Karpas-422 (cell line): ENCODE measurements at regions not wholly inside any gene's neighbourhood (a gene's known extent, or its start where the extent isn't known, plus 50 kb on each side); places are given as distances from the start of the nearest gene placed in this dataset.

ENCODE experiments used
- DNase-seq: peaks from one replicate; pipeline ENCODE4 v3.0.0-alpha.2; 2015
- H2AFZ ChIP-seq: fragments of 200-600 bp; sonication (generic); 2 replicates; pipeline ENCODE4 v1.6.1; 2014; ENCODE audit warnings: antibody characterized with exemption, low read length, mixed read lengths
- H3K27ac ChIP-seq: fragments of 200-600 bp; sonication (generic); 2 replicates; pipeline ENCODE4 v1.5.1; 2014; ENCODE audit warnings: mild to moderate bottlenecking, low read length, moderate library complexity
- H3K27me3 ChIP-seq: fragments of 200-600 bp; sonication (generic); 2 replicates; pipeline ENCODE4 v1.6.1; 2014; ENCODE audit warnings: low read length, mixed read lengths
- H3K36me3 ChIP-seq: fragments of 200-600 bp; sonication (generic); 2 replicates; pipeline ENCODE4 v1.6.1; 2014; ENCODE audit warnings: low read length, mixed read lengths; ENCODE audit not compliant: insufficient read depth
- H3K4me1 ChIP-seq: fragments of 200-600 bp; sonication (generic); 2 replicates; pipeline ENCODE4 v1.6.1; 2014; ENCODE audit warnings: mild to moderate bottlenecking, low read length, mixed read lengths
- H3K4me2 ChIP-seq: fragments of 200-600 bp; sonication (generic); 2 replicates; pipeline ENCODE4 v1.6.1; 2014; ENCODE audit warnings: low read length, low read depth, mild to moderate bottlenecking; ENCODE audit not compliant: poor library complexity, severe bottlenecking
- H3K4me3 ChIP-seq: fragments of 200-600 bp; sonication (generic); 2 replicates; pipeline ENCODE4 v1.5.1; 2014; ENCODE audit warnings: mild to moderate bottlenecking, antibody characterized with exemption, low read length, mixed read lengths
- H3K79me2 ChIP-seq: fragments of 200-600 bp; sonication (generic); 2 replicates; pipeline ENCODE4 v1.6.1; 2014; ENCODE audit warnings: mild to moderate bottlenecking, low read length, mixed read lengths
- H3K9ac ChIP-seq: fragments of 200-600 bp; sonication (generic); 2 replicates; pipeline ENCODE4 v1.6.0; 2014; ENCODE audit warnings: low read length
- H3K9me2 ChIP-seq: fragments of 200-600 bp; sonication (generic), shearing (Covaris generic); replicated peaks from 2 replicates; pipeline ENCODE4 v1.6.0; 2014; ENCODE audit warnings: mild to moderate bottlenecking, low read length, moderate library complexity; ENCODE audit not compliant: insufficient read depth
- H3K9me3 ChIP-seq: fragments of 300-700, 200-600 bp; sonication (generic); 2 replicates; pipeline ENCODE4 v1.6.1; 2014; ENCODE audit warnings: low read length, mixed read lengths
- H4K20me1 ChIP-seq: fragments of 200-600 bp; sonication (generic); 2 replicates; pipeline ENCODE4 v1.6.1; 2014; ENCODE audit warnings: mild to moderate bottlenecking, antibody characterized with exemption, low read length, low read depth; ENCODE audit not compliant: insufficient read depth

GRCh38 chr3:104711406-104711805, 655.3 kb upstream of the ALCAM start:
- Histone ChIP-seq H3K4me2 (no peak overlapping the region), H3K4me1 (no peaks in the 10 kb centered on the region), H3K27me3 (no peaks in the 10 kb centered on the region), H3K9ac (no peak overlapping the region), H4K20me1 (no peaks in the 10 kb centered on the region), H3K9me3 (no peaks in the 10 kb centered on the region), H3K27ac (no peak overlapping the region), H3K9me2 (no peaks in the 10 kb centered on the region), H3K79me2 (no peaks in the 10 kb centered on the region), H3K36me3 (no peaks in the 10 kb centered on the region), H2AFZ (no peak overlapping the region), H3K4me3 (no peak overlapping the region)
- DNase-seq = no peak

- Histone ChIP-seq H3K9me2 (no peaks in the 10 kb centered on the region), H2AFZ (no peak overlapping the region), H3K79me2 (no peaks in the 10 kb centered on the region), H3K9ac (no peak overlapping the region), H3K9me3 (no peaks in the 10 kb centered on the region), H4K20me1 (no peaks in the 10 kb centered on the region), H3K27ac (no peak overlapping the region), H3K36me3 (no peaks in the 10 kb centered on the region), H3K4me3 (no peak overlapping the region), H3K27me3 (no peaks in the 10 kb centered on the region), H3K4me2 (no peak overlapping the region), H3K4me1 (peaks cover 11% of the 10 kb centered on the region)
- no peak for DNase-seq
Observed at GRCh38 chr3:104715972-104716371, 650.7 kb upstream of the ALCAM start.

- Histone ChIP-seq H3K4me2 (peak overlapping the region; percentile 20), H3K27ac (no peak overlapping the region), H3K9me2 (no peaks in the 10 kb centered on the region), H3K27me3 (no peaks in the 10 kb centered on the region), H4K20me1 (no peaks in the 10 kb centered on the region), H3K36me3 (no peaks in the 10 kb centered on the region), H3K9me3 (no peaks in the 10 kb centered on the region), H3K4me3 (no peak overlapping the region), H3K79me2 (no peaks in the 10 kb centered on the region), H3K9ac (no peak overlapping the region), H3K4me1 (peaks cover 11% of the 10 kb centered on the region), H2AFZ (no peak overlapping the region)
- DNase-seq = no peak
Observed at GRCh38 chr3:104717828-104718196, 648.9 kb upstream of the ALCAM start.

- Histone ChIP-seq H3K27ac (no peak overlapping the region), H3K9me2 (no peaks in the 10 kb centered on the region), H3K4me3 (no peak overlapping the region), H2AFZ (no peak overlapping the region), H3K4me2 (no peak overlapping the region), H3K9me3 (no peaks in the 10 kb centered on the region), H3K9ac (no peak overlapping the region), H3K79me2 (no peaks in the 10 kb centered on the region), H3K27me3 (no peaks in the 10 kb centered on the region), H3K4me1 (no peaks in the 10 kb centered on the region), H3K36me3 (no peaks in the 10 kb centered on the region), H4K20me1 (no peaks in the 10 kb centered on the region)
- no peak for DNase-seq
Observed at GRCh38 chr3:104723000-104723399, 643.7 kb upstream of the ALCAM start.

- Histone ChIP-seq H3K4me1 (no peaks in the 10 kb centered on the region), H3K9me2 (no peaks in the 10 kb centered on the region), H3K27me3 (no peaks in the 10 kb centered on the region), H3K36me3 (no peaks in the 10 kb centered on the region), H4K20me1 (no peaks in the 10 kb centered on the region), H3K4me2 (no peak overlapping the region), H3K9me3 (no peaks in the 10 kb centered on the region), H3K79me2 (no peaks in the 10 kb centered on the region), H2AFZ (no peak overlapping the region), H3K4me3 (no peak overlapping the region), H3K27ac (no peak overlapping the region), H3K9ac (no peak overlapping the region)
- no peak for DNase-seq
Observed at GRCh38 chr3:104731074-104731473, 635.6 kb upstream of the ALCAM start.

GRCh38 chr3:104734627-104735026, 632.1 kb upstream of the ALCAM start:
- Histone ChIP-seq H3K4me3 (no peak overlapping the region), H3K4me1 (no peaks in the 10 kb centered on the region), H3K27me3 (no peaks in the 10 kb centered on the region), H3K9me2 (no peaks in the 10 kb centered on the region), H4K20me1 (no peaks in the 10 kb centered on the region), H3K4me2 (no peak overlapping the region), H3K9me3 (no peaks in the 10 kb centered on the region), H3K79me2 (no peaks in the 10 kb centered on the region), H3K27ac (no peak overlapping the region), H3K9ac (no peak overlapping the region), H3K36me3 (no peaks in the 10 kb centered on the region), H2AFZ (no peak overlapping the region)
- DNase-seq = no peak

- Histone ChIP-seq H3K9me2 (no peaks in the 10 kb centered on the region), H3K4me3 (no peak overlapping the region), H3K27ac (no peak overlapping the region), H2AFZ (no peak overlapping the region), H3K4me2 (no peak overlapping the region), H3K79me2 (no peaks in the 10 kb centered on the region), H3K4me1 (no peaks in the 10 kb centered on the region), H3K9me3 (no peaks in the 10 kb centered on the region), H4K20me1 (no peaks in the 10 kb centered on the region), H3K27me3 (no peaks in the 10 kb centered on the region), H3K36me3 (no peaks in the 10 kb centered on the region), H3K9ac (no peak overlapping the region)
- DNase-seq = no peak
Observed at GRCh38 chr3:104735691-104736090, 631.0 kb upstream of the ALCAM start.

GRCh38 chr3:104738271-104738670, 628.4 kb upstream of the ALCAM start:
- no peaks in the 10 kb centered on the region for H3K79me2 ChIP-seq

GRCh38 chr3:104740874-104741379, 625.8 kb upstream of the ALCAM start:
- H3K27me3 ChIP-seq = no peaks in the 10 kb centered on the region
- H3K9me2 ChIP-seq = no peaks in the 10 kb centered on the region
- H2AFZ ChIP-seq = no peak overlapping the region
- H3K9ac ChIP-seq = no peak overlapping the region
- no peaks in the 10 kb centered on the region for H3K79me2 ChIP-seq
- no peak for DNase-seq
- H3K4me1 ChIP-seq = no peaks in the 10 kb centered on the region
- H4K20me1 ChIP-seq = no peaks in the 10 kb centered on the region
- no peaks in the 10 kb centered on the region for H3K9me3 ChIP-seq
- H3K36me3 ChIP-seq = no peaks in the 10 kb centered on the region
- no peak overlapping the region for H3K4me3 ChIP-seq
- no peak overlapping the region for H3K27ac ChIP-seq
- no peak overlapping the region for H3K4me2 ChIP-seq

More at GRCh38 chr3:104738271-104738670, 628.4 kb upstream of the ALCAM start:
- Histone ChIP-seq H3K27me3 (no peaks in the 10 kb centered on the region), H3K4me1 (no peaks in the 10 kb centered on the region), H3K27ac (no peak overlapping the region), H4K20me1 (no peaks in the 10 kb centered on the region), H3K9me3 (no peaks in the 10 kb centered on the region), H3K4me3 (no peak overlapping the region), H3K36me3 (no peaks in the 10 kb centered on the region), H2AFZ (no peak overlapping the region), H3K9ac (no peak overlapping the region), H3K9me2 (no peaks in the 10 kb centered on the region), H3K4me2 (no peak overlapping the region)
- DNase-seq = no peak
